Neural progenitor cell (in vitro differentiated cells): ENCODE measurements at regions not wholly inside any gene's neighbourhood (a gene's known extent, or its start where the extent isn't known, plus 50 kb on each side); places are given as distances from the start of the nearest gene placed in this dataset.

Experiments used
- DNase-seq: peaks from one replicate; pipeline ENCODE4 v3.0.0-alpha.2; 2016; ENCODE audit warnings: low spot score
- H2AFZ ChIP-seq: fragments of 200-600 bp; sonication (generic); replicated peaks from 2 replicates; pipeline ENCODE4 v1.6.1; 2016; ENCODE audit warnings: antibody characterized with exemption
- H3F3A ChIP-seq: fragments of 200-600 bp; sonication (generic); 2 replicates; pipeline ENCODE4 v1.6.1; 2016; ENCODE audit warnings: antibody characterized with exemption, low read depth
- H3K27ac ChIP-seq: fragments of 200-600 bp; sonication (generic); 2 replicates; pipeline ENCODE4 v1.5.1; 2016; ENCODE audit warnings: mild to moderate bottlenecking
- H3K27me3 ChIP-seq: fragments of 200-600 bp; sonication (generic); 2 replicates; pipeline ENCODE4 v1.6.1; 2016; ENCODE audit warnings: mild to moderate bottlenecking, moderate library complexity
- H3K36me3 ChIP-seq: fragments of 200-600 bp; sonication (generic); 2 replicates; pipeline ENCODE4 v1.5.1; 2016
- H3K4me1 ChIP-seq: fragments of 200-600 bp; sonication (generic); 2 replicates; pipeline ENCODE4 v1.6.1; 2016; ENCODE audit warnings: mixed run types
- H3K4me2 ChIP-seq: fragments of 200-600 bp; sonication (generic); 2 replicates; pipeline ENCODE4 v1.6.1; 2016
- H3K4me3 ChIP-seq: fragments of 200-600 bp; sonication (generic); 2 replicates; pipeline ENCODE4 v1.5.1; 2016
- H3K79me2 ChIP-seq: fragments of 200-600 bp; sonication (generic); 2 replicates; pipeline ENCODE4 v1.6.1; 2016; ENCODE audit warnings: low read depth
- H3K9ac ChIP-seq: fragments of 200-600 bp; sonication (generic); 2 replicates; pipeline ENCODE4 v1.6.1; 2016
- H3K9me3 ChIP-seq: fragments of 200-600 bp; sonication (generic); 2 replicates; pipeline ENCODE4 v1.5.1; 2016; ENCODE audit warnings: low read depth
- H4K20me1 ChIP-seq: fragments of 200-600 bp; sonication (generic); 2 replicates; pipeline ENCODE4 v1.6.1; 2016; ENCODE audit warnings: low read depth
- H3K27ac Mint-ChIP-seq: 3 replicates; pipeline ENCODE4 v1.8.0; 2021; ENCODE audit warnings: mixed read lengths
- H3K27me3 Mint-ChIP-seq: 2 replicates; pipeline ENCODE4 v1.8.0; 2022; ENCODE audit warnings: low read depth, mild to moderate bottlenecking, inconsistent platforms, moderate library complexity, mixed read lengths; ENCODE audit not compliant: insufficient read depth
- H3K36me3 Mint-ChIP-seq: 3 replicates; pipeline ENCODE4 v1.8.0; 2021; ENCODE audit warnings: mixed read lengths
- H3K4me1 Mint-ChIP-seq: 3 replicates; pipeline ENCODE4 v1.8.0; 2021; ENCODE audit warnings: mixed read lengths
- H3K4me3 Mint-ChIP-seq: 3 replicates; pipeline ENCODE4 v1.8.0; 2021; ENCODE audit warnings: mild to moderate bottlenecking, moderate library complexity, mixed read lengths
- H3K9me3 Mint-ChIP-seq: 3 replicates; pipeline ENCODE4 v1.8.0; 2020; ENCODE audit warnings: mixed read lengths
- EZH2 ChIP-seq: fragments of 200-600 bp; sonication (generic); IDR thresholded peaks from 2 replicates; pipeline ENCODE4 v1.6.1; 2017; ENCODE audit warnings: antibody characterized with exemption, mild to moderate bottlenecking, moderate library complexity
- EZH2phosphoT487 ChIP-seq: fragments of 200-600 bp; sonication (generic); IDR thresholded peaks from 2 replicates; pipeline ENCODE4 v1.6.1; 2017; ENCODE audit warnings: antibody characterized with exemption
- TF ChIP-seq, protein P1 (sequence below): fragments of 200-600 bp; sonication (generic); IDR thresholded peaks from 2 replicates; pipeline ENCODE4 v1.5.1; 2017; ENCODE audit warnings: antibody characterized with exemption, mild to moderate bottlenecking

DNA sequence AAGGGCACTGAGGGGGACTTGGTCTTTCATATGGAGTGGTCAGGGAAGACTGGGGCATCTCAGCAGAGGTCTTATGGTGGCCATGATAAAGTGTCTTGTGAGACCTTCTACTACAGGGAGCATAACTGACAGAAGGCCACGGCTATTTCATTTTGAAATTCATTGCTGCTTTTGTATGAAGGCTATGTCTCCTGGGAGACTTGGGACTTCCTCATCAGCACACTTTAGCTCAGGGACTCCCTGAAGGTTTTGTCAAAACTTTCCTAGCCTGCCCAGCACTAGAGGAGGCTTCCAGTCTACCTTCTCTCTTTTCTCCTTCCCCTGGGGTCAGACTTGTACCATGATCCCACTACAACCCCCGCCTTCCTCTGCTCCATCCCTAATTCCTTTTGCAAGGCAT, 77.2 kb upstream of the RASGRF1 start:
- peaks cover 32% of the 10 kb centered on the region for H3K4me1 Mint-ChIP-seq
- TF ChIP-seq, protein P1, sequence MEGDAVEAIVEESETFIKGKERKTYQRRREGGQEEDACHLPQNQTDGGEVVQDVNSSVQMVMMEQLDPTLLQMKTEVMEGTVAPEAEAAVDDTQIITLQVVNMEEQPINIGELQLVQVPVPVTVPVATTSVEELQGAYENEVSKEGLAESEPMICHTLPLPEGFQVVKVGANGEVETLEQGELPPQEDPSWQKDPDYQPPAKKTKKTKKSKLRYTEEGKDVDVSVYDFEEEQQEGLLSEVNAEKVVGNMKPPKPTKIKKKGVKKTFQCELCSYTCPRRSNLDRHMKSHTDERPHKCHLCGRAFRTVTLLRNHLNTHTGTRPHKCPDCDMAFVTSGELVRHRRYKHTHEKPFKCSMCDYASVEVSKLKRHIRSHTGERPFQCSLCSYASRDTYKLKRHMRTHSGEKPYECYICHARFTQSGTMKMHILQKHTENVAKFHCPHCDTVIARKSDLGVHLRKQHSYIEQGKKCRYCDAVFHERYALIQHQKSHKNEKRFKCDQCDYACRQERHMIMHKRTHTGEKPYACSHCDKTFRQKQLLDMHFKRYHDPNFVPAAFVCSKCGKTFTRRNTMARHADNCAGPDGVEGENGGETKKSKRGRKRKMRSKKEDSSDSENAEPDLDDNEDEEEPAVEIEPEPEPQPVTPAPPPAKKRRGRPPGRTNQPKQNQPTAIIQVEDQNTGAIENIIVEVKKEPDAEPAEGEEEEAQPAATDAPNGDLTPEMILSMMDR, result no peak
- no peak for TF ChIP-seq EZH2phosphoT487
- no peak for TF ChIP-seq EZH2
- no peaks in the 10 kb centered on the region for H3K9me3 Mint-ChIP-seq
- Histone ChIP-seq H3K36me3 (no peaks in the 10 kb centered on the region), H3K4me3 (no peak overlapping the region), H3K27ac (no peak overlapping the region), H3K79me2 (no peaks in the 10 kb centered on the region), H3K4me2 (no peak overlapping the region), H3K9ac (no peak overlapping the region), H2AFZ (no peak overlapping the region), H3K4me1 (no peaks in the 10 kb centered on the region), H3K9me3 (no peaks in the 10 kb centered on the region), H3F3A (no peaks in the 10 kb centered on the region), H3K27me3 (no peaks in the 10 kb centered on the region), H4K20me1 (no peaks in the 10 kb centered on the region)
- no peak for DNase-seq
- H3K27me3 Mint-ChIP-seq, result peaks cover 11% of the 10 kb centered on the region
- no peak overlapping the region for H3K4me3 Mint-ChIP-seq
- no peaks in the 10 kb centered on the region for H3K36me3 Mint-ChIP-seq
- H3K27ac Mint-ChIP-seq, result peak overlapping the region; percentile 30

GRCh38 chr15:79166311-79166955, 75.9 kb upstream of the RASGRF1 start:
- H3K79me2 ChIP-seq, result no peaks in the 10 kb centered on the region
- peaks cover 24% of the 10 kb centered on the region for H3K4me1 Mint-ChIP-seq
- H3K4me2 ChIP-seq, result no peak overlapping the region
- no peaks in the 10 kb centered on the region for H3F3A ChIP-seq
- no peak overlapping the region for H3K9ac ChIP-seq
- no peak overlapping the region for H3K27ac ChIP-seq
- no peaks in the 10 kb centered on the region for H3K9me3 ChIP-seq
- no peak overlapping the region for H3K4me3 ChIP-seq
- H3K4me3 Mint-ChIP-seq, result no peak overlapping the region
- H3K27me3 ChIP-seq, result no peaks in the 10 kb centered on the region
- H3K9me3 Mint-ChIP-seq, result no peaks in the 10 kb centered on the region
- no peak overlapping the region for H2AFZ ChIP-seq
- H3K27me3 Mint-ChIP-seq, result peaks cover 11% of the 10 kb centered on the region
- H4K20me1 ChIP-seq, result no peaks in the 10 kb centered on the region
- DNase-seq, result no peak
- H3K27ac Mint-ChIP-seq, result no peak overlapping the region
- no peaks in the 10 kb centered on the region for H3K4me1 ChIP-seq
- no peaks in the 10 kb centered on the region for H3K36me3 Mint-ChIP-seq
- H3K36me3 ChIP-seq, result no peaks in the 10 kb centered on the region
- TF ChIP-seq, protein P1, result no peak
- no peak for TF ChIP-seq EZH2
- no peak for TF ChIP-seq EZH2phosphoT487

GRCh38 chr15:79164465-79164864, 73.9 kb upstream of the RASGRF1 start:
- H3K27ac ChIP-seq, result no peak overlapping the region
- H3K36me3 ChIP-seq, result no peaks in the 10 kb centered on the region
- no peak overlapping the region for H3K4me3 ChIP-seq
- no peak overlapping the region for H3K27ac Mint-ChIP-seq
- no peaks in the 10 kb centered on the region for H3K79me2 ChIP-seq
- H3K36me3 Mint-ChIP-seq, result no peaks in the 10 kb centered on the region
- no peak overlapping the region for H3K4me2 ChIP-seq
- H3K4me1 ChIP-seq, result no peaks in the 10 kb centered on the region
- no peak for DNase-seq
- no peaks in the 10 kb centered on the region for H4K20me1 ChIP-seq
- no peaks in the 10 kb centered on the region for H3F3A ChIP-seq
- H3K27me3 Mint-ChIP-seq, result peaks cover 10% of the 10 kb centered on the region
- no peaks in the 10 kb centered on the region for H3K9me3 ChIP-seq
- no peak overlapping the region for H3K9ac ChIP-seq
- H3K27me3 ChIP-seq, result no peaks in the 10 kb centered on the region
- TF ChIP-seq EZH2phosphoT487, result no peak
- TF ChIP-seq EZH2, result no peak
- TF ChIP-seq, protein P1, result no peak
- H3K9me3 Mint-ChIP-seq, result no peaks in the 10 kb centered on the region
- H3K4me1 Mint-ChIP-seq, result peaks cover 15% of the 10 kb centered on the region
- no peak overlapping the region for H3K4me3 Mint-ChIP-seq
- H2AFZ ChIP-seq, result no peak overlapping the region
